Karpas-422 (cell line): ENCODE measurements at regions not wholly inside any gene's neighbourhood (a gene's known extent, or its start where the extent isn't known, plus 50 kb on each side); places are given as distances from the start of the nearest gene placed in this dataset.

ENCODE experiments used
- DNase-seq: peaks from one replicate; pipeline ENCODE4 v3.0.0-alpha.2; 2015
- H2AFZ ChIP-seq: fragments of 200-600 bp; sonication (generic); 2 replicates; pipeline ENCODE4 v1.6.1; 2014; ENCODE audit warnings: antibody characterized with exemption, low read length, mixed read lengths
- H3K27ac ChIP-seq: fragments of 200-600 bp; sonication (generic); 2 replicates; pipeline ENCODE4 v1.5.1; 2014; ENCODE audit warnings: mild to moderate bottlenecking, low read length, moderate library complexity
- H3K27me3 ChIP-seq: fragments of 200-600 bp; sonication (generic); 2 replicates; pipeline ENCODE4 v1.6.1; 2014; ENCODE audit warnings: low read length, mixed read lengths
- H3K36me3 ChIP-seq: fragments of 200-600 bp; sonication (generic); 2 replicates; pipeline ENCODE4 v1.6.1; 2014; ENCODE audit warnings: low read length, mixed read lengths; ENCODE audit not compliant: insufficient read depth
- H3K4me1 ChIP-seq: fragments of 200-600 bp; sonication (generic); 2 replicates; pipeline ENCODE4 v1.6.1; 2014; ENCODE audit warnings: mild to moderate bottlenecking, low read length, mixed read lengths
- H3K4me2 ChIP-seq: fragments of 200-600 bp; sonication (generic); 2 replicates; pipeline ENCODE4 v1.6.1; 2014; ENCODE audit warnings: low read length, low read depth, mild to moderate bottlenecking; ENCODE audit not compliant: poor library complexity, severe bottlenecking
- H3K4me3 ChIP-seq: fragments of 200-600 bp; sonication (generic); 2 replicates; pipeline ENCODE4 v1.5.1; 2014; ENCODE audit warnings: mild to moderate bottlenecking, antibody characterized with exemption, low read length, mixed read lengths
- H3K79me2 ChIP-seq: fragments of 200-600 bp; sonication (generic); 2 replicates; pipeline ENCODE4 v1.6.1; 2014; ENCODE audit warnings: mild to moderate bottlenecking, low read length, mixed read lengths
- H3K9ac ChIP-seq: fragments of 200-600 bp; sonication (generic); 2 replicates; pipeline ENCODE4 v1.6.0; 2014; ENCODE audit warnings: low read length
- H3K9me2 ChIP-seq: fragments of 200-600 bp; sonication (generic), shearing (Covaris generic); replicated peaks from 2 replicates; pipeline ENCODE4 v1.6.0; 2014; ENCODE audit warnings: mild to moderate bottlenecking, low read length, moderate library complexity; ENCODE audit not compliant: insufficient read depth
- H3K9me3 ChIP-seq: fragments of 300-700, 200-600 bp; sonication (generic); 2 replicates; pipeline ENCODE4 v1.6.1; 2014; ENCODE audit warnings: low read length, mixed read lengths
- H4K20me1 ChIP-seq: fragments of 200-600 bp; sonication (generic); 2 replicates; pipeline ENCODE4 v1.6.1; 2014; ENCODE audit warnings: mild to moderate bottlenecking, antibody characterized with exemption, low read length, low read depth; ENCODE audit not compliant: insufficient read depth

DNA sequence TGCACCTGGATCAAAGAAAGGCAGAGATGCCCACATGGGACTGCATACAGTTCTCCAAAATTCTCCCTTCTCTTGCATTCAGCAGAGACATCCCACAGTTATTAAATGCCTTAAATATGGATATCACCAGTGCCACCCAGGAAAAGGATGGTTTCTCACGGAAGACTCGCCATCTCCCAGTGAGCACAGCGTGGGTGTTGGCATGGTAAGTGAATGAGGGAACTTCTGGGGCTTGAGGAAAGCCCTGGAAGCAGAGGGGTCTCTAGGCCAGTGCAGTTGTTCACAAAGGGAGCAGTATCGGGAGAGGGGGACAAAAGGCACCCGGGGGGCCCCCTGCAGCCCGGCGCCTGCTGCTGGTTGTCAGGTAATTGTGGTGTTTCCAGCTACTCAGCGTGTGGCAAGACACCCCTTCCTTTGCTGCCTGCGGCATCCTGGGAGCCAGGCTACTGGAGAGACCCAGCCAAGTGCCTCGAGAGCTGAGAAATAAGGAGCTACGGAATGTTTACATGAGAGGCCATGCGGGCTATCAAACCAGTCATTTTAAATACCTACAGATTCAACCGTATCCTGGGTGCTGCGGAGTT, 125.4 kb downstream of the PXDC1 start:
- no peaks in the 10 kb centered on the region for H3K9me3 ChIP-seq
- DNase-seq, result no peak
- H3K4me3 ChIP-seq, result no peak overlapping the region

DNA sequence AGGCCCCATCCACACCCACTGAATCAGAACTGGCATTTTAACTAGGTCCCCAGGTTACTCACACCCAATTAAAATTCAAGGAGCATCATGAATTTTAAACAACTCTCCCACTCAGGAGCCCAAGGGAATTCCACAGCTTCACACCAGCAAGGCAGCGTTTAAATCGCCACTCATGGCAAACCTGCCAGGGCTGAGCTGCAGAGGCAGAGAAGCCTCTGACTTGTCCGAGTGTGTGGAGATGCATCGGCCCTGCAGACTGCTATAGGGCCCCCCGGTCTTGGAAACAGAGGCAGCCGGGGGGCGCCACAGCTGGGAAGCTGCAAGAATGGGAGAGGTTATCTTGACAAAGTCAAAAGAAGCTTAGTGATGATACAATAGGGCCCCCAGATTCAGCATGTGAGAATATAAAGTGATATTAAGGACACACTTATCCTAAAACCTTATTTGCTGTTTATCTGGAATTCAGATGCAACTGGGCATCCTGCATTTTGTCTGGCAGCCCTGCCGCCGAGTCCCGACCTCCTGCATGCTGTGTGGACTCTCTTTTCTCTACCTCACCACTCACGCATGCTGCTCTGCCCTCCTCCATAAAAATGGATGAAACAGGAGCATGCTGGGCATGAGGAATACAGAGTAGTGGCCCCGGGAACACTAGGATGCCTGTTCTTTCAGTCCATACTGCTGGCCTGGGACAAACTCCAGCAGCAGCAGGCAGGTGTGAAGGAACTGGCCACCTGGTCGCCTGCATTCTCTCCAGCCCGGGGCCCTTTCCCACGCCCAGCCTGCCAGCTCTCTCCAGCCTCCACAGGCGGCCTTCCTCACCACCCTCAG, 126.1 kb downstream of the PXDC1 start:
- no peaks in the 10 kb centered on the region for H3K9me3 ChIP-seq
- no peaks in the 10 kb centered on the region for H3K79me2 ChIP-seq
- H3K27ac ChIP-seq, result no peak overlapping the region
- H4K20me1 ChIP-seq, result no peaks in the 10 kb centered on the region
- H3K9me2 ChIP-seq, result no peaks in the 10 kb centered on the region
- H3K9ac ChIP-seq, result no peak overlapping the region
- H3K27me3 ChIP-seq, result no peaks in the 10 kb centered on the region
- H3K4me3 ChIP-seq, result no peak overlapping the region
- no peak overlapping the region for H3K4me2 ChIP-seq
- DNase-seq, result no peak
- no peaks in the 10 kb centered on the region for H3K36me3 ChIP-seq
- H3K4me1 ChIP-seq, result no peaks in the 10 kb centered on the region
- H2AFZ ChIP-seq, result no peak overlapping the region

More for the DNA sequence above, 125.4 kb downstream of the PXDC1 start:
- H3K9me2 ChIP-seq, result no peaks in the 10 kb centered on the region
- no peak overlapping the region for H3K9ac ChIP-seq
- H3K36me3 ChIP-seq, result no peaks in the 10 kb centered on the region
- H3K79me2 ChIP-seq, result no peaks in the 10 kb centered on the region
- H3K4me1 ChIP-seq, result no peaks in the 10 kb centered on the region
- no peak overlapping the region for H3K27ac ChIP-seq
- no peak overlapping the region for H3K4me2 ChIP-seq
- no peaks in the 10 kb centered on the region for H4K20me1 ChIP-seq
- no peak overlapping the region for H2AFZ ChIP-seq
- H3K27me3 ChIP-seq, result no peaks in the 10 kb centered on the region

DNA sequence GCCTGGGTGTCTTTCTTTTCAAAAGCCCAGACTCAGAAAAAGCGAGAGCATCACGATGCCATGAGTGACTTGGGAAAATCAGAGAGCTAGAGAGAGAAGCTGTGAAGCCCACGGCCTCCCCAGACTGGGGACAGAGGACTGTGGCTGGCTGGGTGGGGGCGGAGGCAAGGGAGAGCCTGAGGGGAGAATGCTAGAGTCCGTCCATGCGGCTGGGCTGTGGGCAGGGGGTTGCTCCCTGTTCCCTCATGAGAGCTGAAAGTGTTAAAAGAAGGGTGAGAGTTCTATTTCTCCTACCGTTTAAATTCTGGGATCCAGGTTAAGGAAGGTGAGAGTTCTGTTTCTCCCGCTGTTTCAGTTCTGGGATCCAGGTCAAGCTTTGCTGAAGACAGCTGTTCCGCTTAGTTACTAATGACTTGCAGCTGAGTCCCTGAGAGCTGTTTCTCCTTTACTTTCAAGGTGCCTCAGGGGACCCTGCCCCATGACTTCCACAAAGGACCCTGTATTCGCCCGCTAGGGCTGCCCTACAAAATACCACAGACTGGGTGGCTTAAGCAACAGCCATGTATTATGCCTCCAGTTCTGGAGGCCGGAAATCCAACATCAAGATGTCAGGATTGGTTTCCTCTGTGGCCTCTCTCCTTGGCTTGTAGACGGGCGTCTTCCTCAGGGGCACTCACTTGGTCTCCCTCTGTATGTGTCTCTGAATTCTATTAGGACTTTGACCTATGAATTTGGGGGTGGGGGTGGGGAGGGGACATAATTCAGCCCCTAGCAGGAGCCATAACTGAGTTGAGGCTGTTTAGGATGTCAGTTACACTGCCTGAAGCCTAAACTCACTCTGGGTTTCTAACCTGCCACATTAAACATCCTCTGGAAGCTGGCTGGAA, 127.0 kb downstream of the PXDC1 start:
- no peak overlapping the region for H3K4me3 ChIP-seq
- no peak overlapping the region for H3K27ac ChIP-seq
- DNase-seq, result no peak
- no peaks in the 10 kb centered on the region for H3K79me2 ChIP-seq
- H3K9me3 ChIP-seq, result no peaks in the 10 kb centered on the region
- H2AFZ ChIP-seq, result no peak overlapping the region
- H3K9me2 ChIP-seq, result no peaks in the 10 kb centered on the region
- no peak overlapping the region for H3K9ac ChIP-seq
- no peak overlapping the region for H3K4me2 ChIP-seq
- no peaks in the 10 kb centered on the region for H3K27me3 ChIP-seq
- H3K4me1 ChIP-seq, result no peaks in the 10 kb centered on the region
- H4K20me1 ChIP-seq, result no peaks in the 10 kb centered on the region
- H3K36me3 ChIP-seq, result no peaks in the 10 kb centered on the region

DNA sequence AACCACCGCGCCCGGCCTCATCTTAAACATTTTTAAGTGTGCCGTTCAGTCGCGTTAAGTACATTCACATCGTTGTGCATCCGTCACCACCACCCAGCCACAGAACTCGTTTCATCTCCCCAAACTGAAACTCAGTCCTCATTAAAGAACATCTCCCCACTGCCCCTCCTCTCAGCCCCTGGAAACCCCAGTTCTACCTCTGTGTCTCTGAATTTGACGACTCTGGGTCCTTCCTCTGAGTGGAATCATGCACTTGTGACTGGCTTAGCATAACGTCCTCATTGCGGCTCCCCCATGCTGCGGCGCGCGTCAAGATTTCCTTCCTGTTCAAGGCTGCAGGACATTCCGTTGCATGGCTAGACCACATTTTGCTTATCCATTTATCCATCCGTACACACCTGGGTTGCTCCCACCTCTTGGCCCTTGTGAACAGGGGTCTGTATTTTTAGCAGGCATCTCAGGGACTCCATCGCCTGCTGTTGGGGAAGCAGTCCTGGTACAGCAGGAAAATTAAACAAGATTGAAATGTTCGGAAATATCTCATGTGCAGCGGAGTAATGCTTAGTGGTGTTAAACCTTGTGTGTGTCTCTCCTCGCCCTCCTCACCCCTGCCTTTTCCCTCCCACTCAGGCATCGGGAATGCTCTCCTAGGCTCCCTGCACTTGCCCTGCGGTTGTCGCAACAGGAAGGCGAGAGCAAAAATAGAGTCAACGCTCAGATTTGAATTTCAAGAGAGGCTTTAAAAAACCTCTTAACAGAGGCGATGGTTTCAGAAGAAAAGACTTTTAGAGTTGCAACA, 127.9 kb downstream of the PXDC1 start:
- H3K9me3 ChIP-seq, result no peaks in the 10 kb centered on the region
- no peak overlapping the region for H3K9ac ChIP-seq
- H2AFZ ChIP-seq, result no peak overlapping the region
- H3K9me2 ChIP-seq, result no peaks in the 10 kb centered on the region
- H3K4me2 ChIP-seq, result no peak overlapping the region
- no peaks in the 10 kb centered on the region for H3K79me2 ChIP-seq
- H3K27me3 ChIP-seq, result no peaks in the 10 kb centered on the region
- no peak overlapping the region for H3K27ac ChIP-seq
- H3K36me3 ChIP-seq, result no peaks in the 10 kb centered on the region
- H4K20me1 ChIP-seq, result no peaks in the 10 kb centered on the region
- H3K4me1 ChIP-seq, result no peaks in the 10 kb centered on the region
- no peak overlapping the region for H3K4me3 ChIP-seq
- DNase-seq, result no peak

DNA sequence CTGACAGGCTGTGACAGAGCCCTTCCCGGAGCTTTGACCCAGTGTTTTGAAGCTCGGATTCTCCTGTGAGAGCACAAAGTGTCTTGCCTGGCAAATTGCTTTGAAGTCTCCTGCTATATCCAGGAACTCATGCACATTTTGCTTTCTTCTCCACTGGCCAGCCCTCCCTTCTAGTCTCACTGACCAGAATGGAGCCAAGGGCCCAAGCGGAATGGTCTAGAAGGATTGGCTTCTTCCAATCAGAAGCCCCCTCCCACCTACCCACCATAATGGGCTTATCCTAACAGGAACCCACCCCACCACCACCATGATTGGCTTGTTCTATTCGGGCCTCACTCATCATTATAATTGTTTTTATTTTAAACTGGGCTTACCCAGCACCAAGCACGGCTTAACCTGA, 130.1 kb downstream of the PXDC1 start:
- H3K9me3 ChIP-seq, result no peaks in the 10 kb centered on the region
- no peak overlapping the region for H3K27ac ChIP-seq
- no peaks in the 10 kb centered on the region for H3K27me3 ChIP-seq
- no peaks in the 10 kb centered on the region for H3K36me3 ChIP-seq
- no peak overlapping the region for H3K4me3 ChIP-seq
- no peaks in the 10 kb centered on the region for H4K20me1 ChIP-seq
- no peaks in the 10 kb centered on the region for H3K79me2 ChIP-seq
- no peaks in the 10 kb centered on the region for H3K4me1 ChIP-seq
- no peak overlapping the region for H3K4me2 ChIP-seq
- no peak overlapping the region for H2AFZ ChIP-seq
- H3K9ac ChIP-seq, result no peak overlapping the region
- H3K9me2 ChIP-seq, result no peaks in the 10 kb centered on the region
- DNase-seq, result no peak

DNA sequence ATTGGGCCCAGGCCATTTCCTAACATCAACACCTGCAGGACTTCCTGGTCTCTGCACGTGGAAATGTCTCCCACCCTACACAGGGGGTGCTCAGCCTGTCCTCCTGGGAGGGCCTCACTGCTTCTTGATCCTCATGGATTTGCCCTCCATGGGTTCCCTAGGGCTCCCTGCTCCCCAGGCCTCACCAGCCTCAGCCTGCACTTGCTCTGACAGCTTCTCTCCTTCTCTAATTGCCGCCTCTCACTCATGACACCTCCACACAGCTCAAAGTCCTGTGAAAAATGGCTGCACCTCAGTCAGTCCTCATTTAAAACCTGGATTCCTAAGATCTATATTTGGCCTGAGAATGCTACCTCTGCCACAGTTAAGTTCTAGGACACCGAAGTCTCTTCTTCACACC, 130.6 kb downstream of the PXDC1 start:
- Histone ChIP-seq H3K4me2 (no peak overlapping the region), H3K4me3 (no peak overlapping the region), H3K9me2 (no peaks in the 10 kb centered on the region), H3K27me3 (no peaks in the 10 kb centered on the region), H2AFZ (no peak overlapping the region), H3K4me1 (no peaks in the 10 kb centered on the region), H3K79me2 (no peaks in the 10 kb centered on the region), H3K9me3 (no peaks in the 10 kb centered on the region), H3K27ac (no peak overlapping the region), H4K20me1 (no peaks in the 10 kb centered on the region), H3K9ac (no peak overlapping the region), H3K36me3 (no peaks in the 10 kb centered on the region)
- no peak for DNase-seq

DNA sequence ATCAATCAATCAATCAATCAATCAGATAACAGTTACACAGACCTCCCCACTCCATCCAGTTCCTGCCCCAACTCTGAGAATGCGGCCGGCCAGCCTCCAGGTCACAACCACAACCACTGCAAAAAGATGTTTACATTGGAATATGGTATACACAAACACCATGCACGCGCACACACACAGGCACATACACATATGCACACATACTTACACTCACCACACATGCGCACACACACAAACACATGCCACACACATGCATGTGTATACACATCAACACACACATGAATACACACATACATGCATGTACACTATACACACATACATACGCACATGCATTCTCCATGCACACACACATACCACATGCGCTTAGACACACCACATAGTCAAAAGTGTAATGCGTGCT, 131.1 kb downstream of the PXDC1 start:
- H3K4me2 ChIP-seq, result no peak overlapping the region
- no peak overlapping the region for H2AFZ ChIP-seq
- DNase-seq, result no peak
- H3K9ac ChIP-seq, result no peak overlapping the region
- no peaks in the 10 kb centered on the region for H3K79me2 ChIP-seq
- no peaks in the 10 kb centered on the region for H3K9me2 ChIP-seq
- no peaks in the 10 kb centered on the region for H3K27me3 ChIP-seq
- H3K9me3 ChIP-seq, result no peaks in the 10 kb centered on the region
- H3K4me1 ChIP-seq, result no peaks in the 10 kb centered on the region
- H4K20me1 ChIP-seq, result no peaks in the 10 kb centered on the region
- no peak overlapping the region for H3K27ac ChIP-seq
- H3K36me3 ChIP-seq, result no peaks in the 10 kb centered on the region
- no peak overlapping the region for H3K4me3 ChIP-seq
